22Rv1 (cell line): ENCODE measurements at regions not wholly inside any gene's neighbourhood (a gene's known extent, or its start where the extent isn't known, plus 50 kb on each side); places are given as distances from the start of the nearest gene placed in this dataset.

Experiments used
- ZFX ChIP-seq: fragments of 450-650 bp; IDR thresholded peaks from 2 replicates; pipeline ENCODE4 v1.6.1; 2017; ENCODE audit warnings: antibody characterized with exemption, borderline replicate concordance
- TF ChIP-seq, protein P1 (sequence below): fragments of 450-650 bp; IDR thresholded peaks from 2 replicates; pipeline ENCODE4 v1.5.1; 2017; ENCODE audit warnings: mild to moderate bottlenecking

DNA sequence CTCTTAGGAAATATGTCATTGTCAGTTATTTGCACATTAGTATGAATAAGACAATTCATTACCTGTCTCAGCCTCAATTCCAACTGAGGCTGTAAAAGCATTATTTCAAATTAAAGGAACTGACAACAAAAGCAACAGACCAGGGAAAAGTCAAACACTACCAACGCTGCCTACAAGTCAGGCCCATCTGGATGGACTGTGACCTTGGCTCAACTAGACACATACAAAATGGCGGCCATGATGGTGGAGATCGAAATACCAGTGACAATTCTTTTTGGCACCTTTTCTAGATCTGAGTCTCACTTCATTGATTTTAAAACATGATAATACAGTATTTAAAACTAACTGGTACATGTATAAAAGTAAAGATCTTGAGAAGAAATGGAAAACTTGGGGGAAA, 160.7 kb downstream of the DHX15 start:
- TF ChIP-seq, protein P1, sequence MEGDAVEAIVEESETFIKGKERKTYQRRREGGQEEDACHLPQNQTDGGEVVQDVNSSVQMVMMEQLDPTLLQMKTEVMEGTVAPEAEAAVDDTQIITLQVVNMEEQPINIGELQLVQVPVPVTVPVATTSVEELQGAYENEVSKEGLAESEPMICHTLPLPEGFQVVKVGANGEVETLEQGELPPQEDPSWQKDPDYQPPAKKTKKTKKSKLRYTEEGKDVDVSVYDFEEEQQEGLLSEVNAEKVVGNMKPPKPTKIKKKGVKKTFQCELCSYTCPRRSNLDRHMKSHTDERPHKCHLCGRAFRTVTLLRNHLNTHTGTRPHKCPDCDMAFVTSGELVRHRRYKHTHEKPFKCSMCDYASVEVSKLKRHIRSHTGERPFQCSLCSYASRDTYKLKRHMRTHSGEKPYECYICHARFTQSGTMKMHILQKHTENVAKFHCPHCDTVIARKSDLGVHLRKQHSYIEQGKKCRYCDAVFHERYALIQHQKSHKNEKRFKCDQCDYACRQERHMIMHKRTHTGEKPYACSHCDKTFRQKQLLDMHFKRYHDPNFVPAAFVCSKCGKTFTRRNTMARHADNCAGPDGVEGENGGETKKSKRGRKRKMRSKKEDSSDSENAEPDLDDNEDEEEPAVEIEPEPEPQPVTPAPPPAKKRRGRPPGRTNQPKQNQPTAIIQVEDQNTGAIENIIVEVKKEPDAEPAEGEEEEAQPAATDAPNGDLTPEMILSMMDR, result no peak
- no peak for TF ChIP-seq ZFX
